ENCODE measurements at regions not wholly inside any gene's neighbourhood (a gene's known extent, or its start where the extent isn't known, plus 50 kb on each side); places are given as distances from the start of the nearest gene placed in this dataset.

DNA sequence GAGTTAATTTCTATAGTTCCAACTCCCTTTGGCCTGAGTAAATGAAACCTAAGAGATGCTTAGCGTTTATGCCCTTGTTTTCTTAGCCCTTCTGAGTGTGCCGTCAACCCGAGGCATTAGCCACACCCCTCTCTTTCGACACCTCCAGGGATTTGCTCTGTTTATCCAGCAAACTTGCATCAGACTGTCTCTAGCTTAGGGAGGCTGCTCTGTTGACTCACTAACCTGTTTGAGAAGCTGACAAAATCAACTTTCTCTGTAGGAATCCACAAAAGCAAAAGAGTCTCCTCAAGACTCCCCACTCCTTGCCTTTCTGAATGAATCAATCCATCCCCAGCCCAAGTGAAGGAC, 317.6 kb downstream of the TNS1 start:
- no peaks in the 10 kb centered on the region for H3K9me3 ChIP-seq
- no peaks in the 10 kb centered on the region; a peak in 1 of 4 replicates for H3K4me1 ChIP-seq (ENCODE audit: control insufficient read depth in 1 of 2, insufficient read depth in 2 of 2, low read depth in 1 of 2, low read length in 1 of 2)
- no peak overlapping the region for H2AFZ ChIP-seq (ENCODE audit: low read depth)
- TF ChIP-seq RXRA (IDR thresholded peaks at IDR 0.05; ENCODE audit: borderline replicate concordance, low read depth): no peak
- TF ChIP-seq TAF1 (IDR thresholded peaks at IDR 0.05; ENCODE audit: borderline replicate concordance, low read depth, low read length): no peak
- TF ChIP-seq GABPA (IDR thresholded peaks at IDR 0.05; ENCODE audit: low read depth): no peak
- no peak for TF ChIP-seq TEAD4 (IDR thresholded peaks at IDR 0.05; ENCODE audit: borderline replicate concordance, insufficient read depth)
- no peak for TF ChIP-seq EZH2phosphoT487 (IDR thresholded peaks at IDR 0.05; ENCODE audit: borderline replicate concordance, low read depth)
- no peak for TF ChIP-seq FOXM1 (IDR thresholded peaks at IDR 0.05; ENCODE audit: low read depth)
- no peak for TF ChIP-seq MEF2A (IDR thresholded peaks at IDR 0.05; ENCODE audit: borderline replicate concordance, low read depth)
- TF ChIP-seq, protein P1, sequence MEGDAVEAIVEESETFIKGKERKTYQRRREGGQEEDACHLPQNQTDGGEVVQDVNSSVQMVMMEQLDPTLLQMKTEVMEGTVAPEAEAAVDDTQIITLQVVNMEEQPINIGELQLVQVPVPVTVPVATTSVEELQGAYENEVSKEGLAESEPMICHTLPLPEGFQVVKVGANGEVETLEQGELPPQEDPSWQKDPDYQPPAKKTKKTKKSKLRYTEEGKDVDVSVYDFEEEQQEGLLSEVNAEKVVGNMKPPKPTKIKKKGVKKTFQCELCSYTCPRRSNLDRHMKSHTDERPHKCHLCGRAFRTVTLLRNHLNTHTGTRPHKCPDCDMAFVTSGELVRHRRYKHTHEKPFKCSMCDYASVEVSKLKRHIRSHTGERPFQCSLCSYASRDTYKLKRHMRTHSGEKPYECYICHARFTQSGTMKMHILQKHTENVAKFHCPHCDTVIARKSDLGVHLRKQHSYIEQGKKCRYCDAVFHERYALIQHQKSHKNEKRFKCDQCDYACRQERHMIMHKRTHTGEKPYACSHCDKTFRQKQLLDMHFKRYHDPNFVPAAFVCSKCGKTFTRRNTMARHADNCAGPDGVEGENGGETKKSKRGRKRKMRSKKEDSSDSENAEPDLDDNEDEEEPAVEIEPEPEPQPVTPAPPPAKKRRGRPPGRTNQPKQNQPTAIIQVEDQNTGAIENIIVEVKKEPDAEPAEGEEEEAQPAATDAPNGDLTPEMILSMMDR (IDR thresholded peaks at IDR 0.05): no peak
- no peak for TF ChIP-seq YY1 (IDR thresholded peaks at IDR 0.05; ENCODE audit: low read depth)
- TF ChIP-seq, protein P2, sequence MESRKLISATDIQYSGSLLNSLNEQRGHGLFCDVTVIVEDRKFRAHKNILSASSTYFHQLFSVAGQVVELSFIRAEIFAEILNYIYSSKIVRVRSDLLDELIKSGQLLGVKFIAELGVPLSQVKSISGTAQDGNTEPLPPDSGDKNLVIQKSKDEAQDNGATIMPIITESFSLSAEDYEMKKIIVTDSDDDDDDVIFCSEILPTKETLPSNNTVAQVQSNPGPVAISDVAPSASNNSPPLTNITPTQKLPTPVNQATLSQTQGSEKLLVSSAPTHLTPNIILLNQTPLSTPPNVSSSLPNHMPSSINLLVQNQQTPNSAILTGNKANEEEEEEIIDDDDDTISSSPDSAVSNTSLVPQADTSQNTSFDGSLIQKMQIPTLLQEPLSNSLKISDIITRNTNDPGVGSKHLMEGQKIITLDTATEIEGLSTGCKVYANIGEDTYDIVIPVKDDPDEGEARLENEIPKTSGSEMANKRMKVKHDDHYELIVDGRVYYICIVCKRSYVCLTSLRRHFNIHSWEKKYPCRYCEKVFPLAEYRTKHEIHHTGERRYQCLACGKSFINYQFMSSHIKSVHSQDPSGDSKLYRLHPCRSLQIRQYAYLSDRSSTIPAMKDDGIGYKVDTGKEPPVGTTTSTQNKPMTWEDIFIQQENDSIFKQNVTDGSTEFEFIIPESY (IDR thresholded peaks at IDR 0.05; ENCODE audit: borderline replicate concordance, low read depth): no peak
- no peak for TF ChIP-seq NRF1 (IDR thresholded peaks at IDR 0.05; ENCODE audit: low read depth, low read length)
- TF ChIP-seq JUND (IDR thresholded peaks at IDR 0.05): no peak
- TF ChIP-seq SMC3 (IDR thresholded peaks at IDR 0.05; ENCODE audit: low read depth, low read length): no peak
- TF ChIP-seq RCOR1 (IDR thresholded peaks at IDR 0.05; ENCODE audit: low read length): no peak
- no peak for TF ChIP-seq RFX5 (IDR thresholded peaks at IDR 0.05; ENCODE audit: low read length)
- ChIA-PET POLR2A (no interaction called here), CTCF (interaction anchor here (1.7 kb wide), 1 partner anchor 28 kb away, joined by 4 read pairs; no protein-coding TSS in a partner anchor)
- no peaks in the 10 kb centered on the region for H3K36me3 ChIP-seq (replicated peaks in 1 of 2; ENCODE audit: control insufficient read depth in 1 of 2, insufficient read depth in 2 of 2, low read length in 1 of 2)
- no peak overlapping the region for H3K9ac ChIP-seq
- 41% methylated on average over 4 of the region's 4 CpGs for WGBS (ENCODE audit: low lambda C conversion rate)
- no peak overlapping the region for H3K4me2 ChIP-seq
- no peaks in the 10 kb centered on the region for H3K9me2 ChIP-seq
- no peak overlapping the region for H3K4me3 ChIP-seq (ENCODE audit: low read depth in 2 of 2, low read length in 1 of 2)
- H3F3A ChIP-seq (replicated peaks; ENCODE audit: insufficient read depth): no peaks in the 10 kb centered on the region
- H4K20me1 ChIP-seq (ENCODE audit: insufficient read depth): no peaks in the 10 kb centered on the region
- no peaks in the 10 kb centered on the region for H3K27me3 ChIP-seq (ENCODE audit: insufficient read depth)
- no peaks in the 10 kb centered on the region for H3K79me2 ChIP-seq (ENCODE audit: insufficient read depth)
- H3K27ac ChIP-seq (ENCODE audit: low read depth in 2 of 2, low read length in 1 of 2): no peak overlapping the region
- DNase-seq: no peak
